Neural cell (in vitro differentiated cells): ENCODE measurements at regions not wholly inside any gene's neighbourhood (a gene's known extent, or its start where the extent isn't known, plus 50 kb on each side); places are given as distances from the start of the nearest gene placed in this dataset.

Source experiments
- CTCF ChIP-seq: fragments of 450-650 bp; IDR thresholded peaks from 2 replicates; pipeline ENCODE4 v1.5.1; 2014; ENCODE audit warnings: antibody characterized with exemption, mild to moderate bottlenecking, moderate library complexity; ENCODE audit not compliant: poor library complexity, severe bottlenecking
- EP300 ChIP-seq: fragments of 450-650 bp; conservative IDR thresholded peaks from 2 replicates; pipeline ENCODE4 v1.6.1; 2014; ENCODE audit warnings: antibody characterized with exemption, mild to moderate bottlenecking, moderate library complexity; ENCODE audit not compliant: poor library complexity, severe bottlenecking
- EZH2 ChIP-seq: fragments of 200-600, 300-800 bp; shearing (Covaris generic), sonication (generic); IDR thresholded peaks from 2 replicates; pipeline ENCODE4 v1.6.1; 2014; ENCODE audit warnings: antibody characterized with exemption, low read length, borderline replicate concordance, mild to moderate bottlenecking; ENCODE audit not compliant: insufficient read depth, poor library complexity, severe bottlenecking
- MXI1 ChIP-seq: fragments of 450-650 bp; conservative IDR thresholded peaks from 2 replicates; pipeline ENCODE4 v1.6.1; 2014; ENCODE audit warnings: antibody characterized with exemption, mild to moderate bottlenecking; ENCODE audit not compliant: poor library complexity, severe bottlenecking
- POLR2AphosphoS5 ChIP-seq: IDR thresholded peaks from 2 replicates; pipeline ENCODE4 v1.6.1; 2012
- RAD21 ChIP-seq: fragments of 450-650 bp; conservative IDR thresholded peaks from 2 replicates; pipeline ENCODE4 v1.6.1; 2014; ENCODE audit warnings: antibody characterized with exemption, mild to moderate bottlenecking, moderate library complexity
- REST ChIP-seq: IDR thresholded peaks from 2 replicates; pipeline ENCODE4 v1.6.1; 2012; ENCODE audit warnings: borderline replicate concordance
- SMC3 ChIP-seq: fragments of 450-650 bp; conservative IDR thresholded peaks from 2 replicates; pipeline ENCODE4 v1.6.1; 2014; ENCODE audit warnings: antibody characterized with exemption, mild to moderate bottlenecking, moderate library complexity; ENCODE audit not compliant: poor library complexity
- TAF1 ChIP-seq: IDR thresholded peaks from 2 replicates; pipeline ENCODE4 v1.6.1; 2012; ENCODE audit warnings: low read depth

- TF ChIP-seq POLR2AphosphoS5 = no peak
- TF ChIP-seq CTCF = no peak
- no peak for TF ChIP-seq EP300
- no peak for TF ChIP-seq EZH2
- TF ChIP-seq TAF1 = no peak
- no peak for TF ChIP-seq REST
- no peak for TF ChIP-seq SMC3
- no peak for TF ChIP-seq RAD21
- TF ChIP-seq MXI1 = no peak
These were observed 69.3 kb upstream of the FSCB start for GRCh38 chr14:44576356-44576755.
